ENCODE measurements at regions not wholly inside any gene's neighbourhood (a gene's known extent, or its start where the extent isn't known, plus 50 kb on each side); places are given as distances from the start of the nearest gene placed in this dataset.

DNA sequence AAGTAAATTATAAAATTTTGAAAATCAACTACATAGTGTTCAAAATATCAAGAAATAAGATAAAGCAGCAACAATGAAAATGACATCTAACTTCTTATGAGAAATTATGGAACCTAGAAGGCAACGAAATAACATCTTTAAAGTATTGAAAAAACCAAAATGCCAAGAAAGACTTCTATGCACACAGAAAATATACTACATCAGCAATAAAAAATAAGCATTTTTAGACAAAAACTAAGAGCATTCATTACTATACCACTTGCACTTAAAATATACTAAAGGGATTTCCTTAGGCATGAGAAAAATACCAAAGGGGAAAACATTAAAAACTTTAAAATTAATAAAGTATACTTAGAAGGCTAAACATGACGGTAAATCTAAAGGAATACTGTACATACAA lies 556.3 kb downstream of the NUP35 start:
- Histone ChIP-seq H3K36me3 (no peaks in the 10 kb centered on the region), H3K27ac (replicated peaks) (no peak overlapping the region), H3K4me1 (no peaks in the 10 kb centered on the region), H3K27me3 (ENCODE audit: low read depth) (no peaks in the 10 kb centered on the region), H3K9me3 (replicated peaks) (peaks cover 13% of the 10 kb centered on the region), H3K4me3 (no peak overlapping the region)
- TF ChIP-seq, protein P1, sequence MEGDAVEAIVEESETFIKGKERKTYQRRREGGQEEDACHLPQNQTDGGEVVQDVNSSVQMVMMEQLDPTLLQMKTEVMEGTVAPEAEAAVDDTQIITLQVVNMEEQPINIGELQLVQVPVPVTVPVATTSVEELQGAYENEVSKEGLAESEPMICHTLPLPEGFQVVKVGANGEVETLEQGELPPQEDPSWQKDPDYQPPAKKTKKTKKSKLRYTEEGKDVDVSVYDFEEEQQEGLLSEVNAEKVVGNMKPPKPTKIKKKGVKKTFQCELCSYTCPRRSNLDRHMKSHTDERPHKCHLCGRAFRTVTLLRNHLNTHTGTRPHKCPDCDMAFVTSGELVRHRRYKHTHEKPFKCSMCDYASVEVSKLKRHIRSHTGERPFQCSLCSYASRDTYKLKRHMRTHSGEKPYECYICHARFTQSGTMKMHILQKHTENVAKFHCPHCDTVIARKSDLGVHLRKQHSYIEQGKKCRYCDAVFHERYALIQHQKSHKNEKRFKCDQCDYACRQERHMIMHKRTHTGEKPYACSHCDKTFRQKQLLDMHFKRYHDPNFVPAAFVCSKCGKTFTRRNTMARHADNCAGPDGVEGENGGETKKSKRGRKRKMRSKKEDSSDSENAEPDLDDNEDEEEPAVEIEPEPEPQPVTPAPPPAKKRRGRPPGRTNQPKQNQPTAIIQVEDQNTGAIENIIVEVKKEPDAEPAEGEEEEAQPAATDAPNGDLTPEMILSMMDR (IDR thresholded peaks at IDR 0.05; ENCODE audit: borderline replicate concordance), result no peak
- intact Hi-C loops (cut with micrococcal nuclease), result no loop called here
- no peak for DNase-seq

DNA sequence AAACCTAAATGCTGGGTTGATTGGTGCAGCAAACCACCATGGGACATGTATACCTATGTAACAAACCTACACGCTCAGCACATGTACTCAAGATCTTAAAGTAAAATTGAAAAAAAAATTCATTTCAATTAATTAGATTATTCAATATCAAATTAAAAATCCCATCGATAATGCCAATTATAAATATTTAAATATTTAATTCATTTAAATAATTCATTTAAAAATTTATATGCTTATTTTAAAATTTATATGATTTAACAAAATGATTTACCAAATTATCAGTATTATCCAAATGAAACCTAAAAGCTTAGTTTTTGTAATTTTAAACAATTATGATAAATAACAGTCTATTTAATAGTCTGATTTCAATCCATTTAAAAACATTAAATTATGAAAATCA lies 560.4 kb downstream of the NUP35 start:
- no peaks in the 10 kb centered on the region for H3K4me1 ChIP-seq
- H3K27me3 ChIP-seq (ENCODE audit: low read depth), result no peaks in the 10 kb centered on the region
- peaks cover 13% of the 10 kb centered on the region for H3K9me3 ChIP-seq (replicated peaks)
- H3K27ac ChIP-seq (replicated peaks), result no peak overlapping the region
- no peak for DNase-seq
- TF ChIP-seq, protein P1 (IDR thresholded peaks at IDR 0.05; ENCODE audit: borderline replicate concordance), result no peak
- H3K36me3 ChIP-seq, result no peaks in the 10 kb centered on the region
- intact Hi-C loops (cut with micrococcal nuclease), result no loop called here
- no peak overlapping the region for H3K4me3 ChIP-seq

DNA sequence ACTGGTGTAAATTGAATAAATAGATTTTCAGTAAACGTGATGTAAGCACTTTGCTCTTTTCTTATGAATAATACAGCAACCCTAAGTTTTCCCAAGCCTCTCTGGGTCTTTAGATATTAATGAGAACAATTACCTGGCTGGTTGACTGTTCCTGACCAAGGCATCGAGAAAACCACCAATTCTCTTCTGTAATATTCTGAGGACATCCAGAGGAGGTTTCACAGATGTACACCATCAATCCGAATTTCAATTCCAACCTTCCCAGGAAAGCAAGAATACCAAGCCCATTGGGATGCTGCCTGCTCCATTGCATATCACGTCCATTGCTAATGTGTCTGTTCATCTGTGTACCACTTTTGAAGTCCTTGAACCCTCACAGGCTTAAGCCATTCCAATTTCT lies 571.8 kb downstream of the NUP35 start:
- no peak overlapping the region for H3K4me3 ChIP-seq
- H3K27ac ChIP-seq (replicated peaks), result no peak overlapping the region
- intact Hi-C loops (cut with micrococcal nuclease), result no loop called here
- H3K9me3 ChIP-seq (replicated peaks), result peaks cover 24% of the 10 kb centered on the region
- no peak for DNase-seq
- no peaks in the 10 kb centered on the region for H3K27me3 ChIP-seq (ENCODE audit: low read depth)
- no peaks in the 10 kb centered on the region for H3K4me1 ChIP-seq
- H3K36me3 ChIP-seq, result no peaks in the 10 kb centered on the region
- TF ChIP-seq, protein P1 (IDR thresholded peaks at IDR 0.05; ENCODE audit: borderline replicate concordance), result peak; percentile 35

DNA sequence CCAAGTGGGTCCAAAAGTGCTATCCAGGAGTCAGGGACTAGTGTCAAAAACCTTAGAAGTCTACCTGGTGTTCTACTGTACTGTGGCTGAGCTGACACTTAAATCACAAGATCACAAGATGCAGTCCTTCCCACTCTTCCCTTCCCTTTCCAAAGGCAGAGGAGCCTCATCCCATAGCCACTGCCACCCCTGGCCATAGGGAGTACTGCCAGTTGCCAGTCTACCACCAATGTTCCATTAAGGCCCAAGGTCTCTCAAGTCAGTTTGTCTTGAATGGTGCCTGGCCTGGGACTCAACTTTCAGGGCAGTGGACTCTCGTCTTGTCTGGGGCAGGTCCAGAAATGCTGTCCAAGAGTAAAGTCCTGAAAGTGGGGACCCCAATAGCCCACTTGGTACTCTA lies 585.6 kb downstream of the NUP35 start:
- Histone ChIP-seq H3K27me3 (ENCODE audit: low read depth) (no peaks in the 10 kb centered on the region), H3K36me3 (no peaks in the 10 kb centered on the region), H3K9me3 (replicated peaks) (no peaks in the 10 kb centered on the region), H3K27ac (replicated peaks) (no peak overlapping the region), H3K4me3 (no peak overlapping the region), H3K4me1 (no peaks in the 10 kb centered on the region)
- intact Hi-C loops (cut with micrococcal nuclease), result no loop called here
- TF ChIP-seq, protein P1 (IDR thresholded peaks at IDR 0.05; ENCODE audit: borderline replicate concordance), result no peak
- no peak for DNase-seq

DNA sequence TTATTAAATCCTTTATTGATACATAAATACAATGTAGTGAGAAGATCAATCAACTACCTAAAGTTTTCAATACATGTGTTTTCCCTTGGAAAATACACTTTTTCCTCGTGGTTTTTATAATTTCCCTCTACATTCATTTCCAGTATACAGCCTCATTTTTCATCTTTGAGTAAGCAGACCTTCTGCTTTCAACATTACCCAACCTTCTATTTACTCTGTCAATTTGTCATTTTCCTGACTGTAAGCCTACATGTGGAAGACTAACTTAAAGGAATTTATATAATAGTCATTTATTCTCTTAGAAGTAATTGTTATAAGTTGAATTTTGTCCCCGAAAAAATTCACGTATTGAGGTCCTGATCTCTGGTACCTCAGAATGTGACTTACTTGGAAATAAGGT lies 594.0 kb downstream of the NUP35 start:
- Histone ChIP-seq H3K9me3 (replicated peaks) (no peaks in the 10 kb centered on the region), H3K27ac (replicated peaks) (no peak overlapping the region), H3K4me3 (no peak overlapping the region), H3K27me3 (ENCODE audit: low read depth) (no peaks in the 10 kb centered on the region), H3K36me3 (no peaks in the 10 kb centered on the region), H3K4me1 (no peaks in the 10 kb centered on the region)
- intact Hi-C loops (cut with micrococcal nuclease), result no loop called here
- DNase-seq, result no peak
- TF ChIP-seq, protein P1 (IDR thresholded peaks at IDR 0.05; ENCODE audit: borderline replicate concordance), result no peak

DNA sequence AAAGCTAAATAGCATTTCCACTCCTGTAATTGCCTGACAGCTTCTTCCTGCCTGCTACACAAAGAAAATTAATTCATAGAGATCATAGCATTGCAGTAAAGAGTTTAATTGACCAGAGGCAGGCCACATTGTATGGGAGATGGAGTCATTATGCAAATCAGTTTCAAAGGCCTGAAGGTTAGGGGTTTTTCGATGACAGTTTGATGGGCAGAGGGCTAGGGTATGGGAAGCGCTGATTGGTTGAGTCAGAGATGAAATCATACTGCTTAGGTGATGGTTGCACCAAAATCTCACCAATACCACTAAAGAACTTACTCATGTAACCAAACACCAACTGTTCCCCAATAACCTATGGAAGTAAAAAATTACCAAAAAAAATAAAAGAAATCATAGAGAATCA lies 599.0 kb downstream of the NUP35 start:
- H3K4me1 ChIP-seq, result no peaks in the 10 kb centered on the region
- no peak for DNase-seq
- intact Hi-C loops (cut with micrococcal nuclease), result no loop called here

More for the DNA sequence above, 599.0 kb downstream of the NUP35 start:
- no peak overlapping the region for H3K4me3 ChIP-seq
- no peak overlapping the region for H3K27ac ChIP-seq (replicated peaks)
- TF ChIP-seq, protein P1 (IDR thresholded peaks at IDR 0.05; ENCODE audit: borderline replicate concordance), result no peak
- no peaks in the 10 kb centered on the region for H3K36me3 ChIP-seq
- H3K27me3 ChIP-seq (ENCODE audit: low read depth), result no peaks in the 10 kb centered on the region
- peaks cover 6% of the 10 kb centered on the region for H3K9me3 ChIP-seq (replicated peaks)

All from left ventricle myocardium inferior (tissue), 1 donor.